SU-DHL-6 (cell line): ENCODE measurements at regions not wholly inside any gene's neighbourhood (a gene's known extent, or its start where the extent isn't known, plus 50 kb on each side); places are given as distances from the start of the nearest gene placed in this dataset.

Experiments used
- CTCF ChIP-seq: fragments of 200-600 bp; sonication (generic); IDR thresholded peaks from one replicate; pipeline ENCODE4 v1.5.1; 2017; ENCODE audit warnings: antibody characterized with exemption, mild to moderate bottlenecking, low read length, moderate library complexity; ENCODE audit not compliant: insufficient read depth, poor library complexity, severe bottlenecking
- EZH2phosphoT487 ChIP-seq: fragments of 200-600 bp; sonication (generic), shearing (Covaris generic); conservative IDR thresholded peaks from 2 replicates; pipeline ENCODE4 v1.6.1; 2018; ENCODE audit warnings: mild to moderate bottlenecking, antibody characterized with exemption, low read length, moderate library complexity, mixed read lengths

GRCh38 chr5:5781335-5781734 lies 358.9 kb downstream of the ICE1 start:
- TF ChIP-seq EZH2phosphoT487 = no peak
- TF ChIP-seq CTCF = no peak
